ENCODE measurements at regions not wholly inside any gene's neighbourhood (a gene's known extent, or its start where the extent isn't known, plus 50 kb on each side); places are given as distances from the start of the nearest gene placed in this dataset.

DNA sequence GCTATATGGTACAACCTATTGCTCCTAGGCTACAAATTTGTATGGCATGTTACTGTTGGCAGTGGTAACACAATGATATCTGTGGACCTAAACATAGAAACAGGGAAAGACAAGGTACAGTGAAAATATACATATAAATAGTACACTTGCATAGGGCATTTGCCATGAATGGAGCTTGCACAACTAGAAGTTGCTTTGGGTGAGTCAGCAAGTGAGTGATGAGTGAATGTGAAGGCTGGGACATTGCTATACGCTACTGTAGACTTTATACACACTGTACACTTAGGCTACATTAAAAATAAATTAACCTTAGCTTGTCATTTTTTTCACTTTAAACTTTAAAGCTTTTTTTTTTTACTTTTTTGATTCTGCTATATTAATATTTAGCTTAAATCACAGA, 500.0 kb upstream of the SETBP1 start:
- no peak for DNase-seq (ENCODE audit: low read depth in 2 of 3, low spot score in 2 of 3)

DNA sequence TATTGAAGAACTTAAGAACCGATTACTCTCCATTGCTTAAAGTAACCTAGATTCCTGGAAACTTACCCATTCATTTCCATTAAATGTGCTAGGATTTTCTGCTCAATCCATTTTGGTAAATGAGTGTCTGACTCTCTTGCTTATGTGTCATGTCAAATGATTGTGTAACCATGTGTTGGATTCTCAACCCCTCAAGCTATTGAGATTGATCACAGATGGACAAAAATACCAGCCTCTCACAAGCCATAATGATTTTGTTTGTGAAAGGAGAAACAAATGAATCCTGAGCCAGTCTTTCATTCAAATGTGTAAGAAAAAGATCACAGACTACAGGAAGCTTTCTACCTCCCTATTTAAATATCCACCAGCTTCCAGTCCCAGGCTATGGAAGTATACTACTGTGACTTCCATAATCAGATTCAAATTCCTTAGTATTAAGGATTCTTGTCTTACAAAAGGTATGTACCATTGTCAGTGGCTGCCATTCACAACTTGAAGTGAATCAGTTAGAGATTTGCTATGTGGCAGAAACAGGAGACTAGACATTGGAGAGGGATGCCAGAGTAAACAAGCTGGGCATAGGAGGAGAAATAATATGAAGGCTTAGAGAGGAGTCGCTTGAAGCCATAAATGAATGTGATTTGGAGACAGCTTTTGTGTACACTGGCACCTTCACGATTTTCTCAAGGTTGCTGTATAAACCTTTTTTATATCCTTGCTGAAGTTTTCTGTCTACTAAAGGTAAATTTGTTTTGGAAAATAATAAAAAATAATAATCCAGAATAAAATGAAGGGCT, 498.5 kb upstream of the SETBP1 start:
- no peak for DNase-seq (ENCODE audit: low read depth in 2 of 3, low spot score in 2 of 3)

DNA sequence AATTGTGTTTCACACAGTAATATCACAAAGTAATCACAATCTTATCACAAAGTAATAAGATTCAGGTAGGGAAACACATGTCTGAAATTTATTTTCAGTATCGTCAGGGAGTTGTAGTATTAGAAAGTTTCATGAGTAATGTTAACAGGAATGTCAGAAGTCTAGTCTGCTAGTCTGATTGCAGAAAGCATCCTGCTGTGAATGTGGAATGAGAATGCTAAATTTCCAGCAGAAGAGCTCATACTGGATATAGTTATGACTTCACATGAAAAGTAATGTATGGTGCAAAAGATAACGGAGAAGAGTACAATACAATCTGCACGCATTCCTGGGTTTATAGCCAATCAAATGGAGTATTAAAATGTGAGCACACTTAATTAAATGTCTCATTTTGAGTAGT, 494.7 kb upstream of the SETBP1 start:
- no peak for DNase-seq (ENCODE audit: low read depth in 2 of 3, low spot score in 2 of 3)

- DNase-seq (ENCODE audit: low read depth in 2 of 3, low spot score in 2 of 3) = no peak
Measured at GRCh38 chr18:44187090-44187489, 493.6 kb upstream of the SETBP1 start.

DNA sequence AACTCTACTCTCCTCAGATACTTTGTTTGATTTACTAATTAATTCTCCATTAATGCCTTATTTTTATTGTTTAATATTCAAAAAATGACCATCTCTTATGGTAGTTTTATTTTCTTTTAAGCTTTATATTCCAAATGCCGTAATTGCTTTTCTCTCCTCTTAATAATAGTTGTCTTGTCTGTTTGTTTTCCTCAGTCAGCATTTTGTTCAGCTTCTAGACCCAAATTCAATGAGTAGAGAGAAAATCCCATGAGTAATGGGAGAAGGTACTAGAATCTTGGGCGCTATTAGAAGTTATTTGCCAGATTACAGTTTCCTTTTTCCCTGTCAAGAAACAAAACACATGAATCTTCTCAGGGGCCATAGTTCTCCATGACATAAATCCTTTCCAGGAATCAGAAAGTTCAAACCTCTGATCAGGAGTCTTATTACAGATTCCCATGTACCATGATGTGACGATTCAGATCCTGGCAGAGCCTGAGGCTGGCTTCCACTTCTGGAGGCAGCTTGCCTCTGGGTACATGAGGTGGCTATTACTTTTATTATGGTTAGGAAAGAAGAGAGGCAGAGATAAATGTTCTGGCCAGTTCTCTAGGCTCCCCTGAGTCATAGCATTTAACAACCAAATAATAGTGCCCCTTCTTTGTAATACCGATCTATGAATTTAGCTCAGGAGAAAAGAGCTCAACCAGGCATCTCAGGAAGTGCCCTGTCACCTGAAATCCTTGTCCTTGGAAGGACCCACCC, 485.1 kb upstream of the SETBP1 start:
- DNase-seq (ENCODE audit: low read depth in 2 of 3, low spot score in 2 of 3) = no peak

- DNase-seq (ENCODE audit: low read depth in 2 of 3, low spot score in 2 of 3) = no peak
Measured at GRCh38 chr18:44197832-44198611, 482.7 kb upstream of the SETBP1 start.

DNA sequence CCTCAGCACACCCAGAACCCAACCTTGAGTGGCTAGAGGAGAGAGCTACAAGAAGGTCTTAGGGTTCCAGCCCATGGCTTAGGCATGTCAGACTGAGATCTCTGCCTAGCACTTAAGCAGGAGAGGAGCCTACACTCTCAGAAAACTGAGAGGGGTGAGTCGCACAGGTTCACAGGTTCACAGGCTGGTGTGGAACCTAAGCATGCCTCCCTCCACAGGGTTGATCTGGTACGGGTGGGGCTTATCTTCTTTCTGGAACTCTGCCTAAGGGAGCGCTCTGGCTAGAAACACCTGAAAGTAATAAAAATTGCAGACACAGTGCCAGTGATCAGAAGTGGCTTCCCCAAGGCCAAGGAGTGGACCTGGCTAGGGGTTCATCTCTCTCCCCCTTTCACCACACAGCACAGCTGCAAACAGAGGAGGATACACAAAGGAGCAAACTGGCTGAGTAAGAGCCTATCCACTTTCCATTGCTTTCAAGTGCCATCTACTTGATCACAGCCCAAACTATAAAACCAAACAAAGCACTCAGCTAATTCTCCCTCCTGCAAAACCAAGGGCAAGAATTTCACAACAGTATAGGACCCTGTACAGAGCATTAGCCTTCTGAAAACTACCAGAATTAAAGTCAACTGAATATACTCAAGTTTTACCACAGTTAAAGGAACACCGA, 481.9 kb upstream of the SETBP1 start:
- DNase-seq (ENCODE audit: low read depth in 2 of 3, low spot score in 2 of 3) = no peak

DNA sequence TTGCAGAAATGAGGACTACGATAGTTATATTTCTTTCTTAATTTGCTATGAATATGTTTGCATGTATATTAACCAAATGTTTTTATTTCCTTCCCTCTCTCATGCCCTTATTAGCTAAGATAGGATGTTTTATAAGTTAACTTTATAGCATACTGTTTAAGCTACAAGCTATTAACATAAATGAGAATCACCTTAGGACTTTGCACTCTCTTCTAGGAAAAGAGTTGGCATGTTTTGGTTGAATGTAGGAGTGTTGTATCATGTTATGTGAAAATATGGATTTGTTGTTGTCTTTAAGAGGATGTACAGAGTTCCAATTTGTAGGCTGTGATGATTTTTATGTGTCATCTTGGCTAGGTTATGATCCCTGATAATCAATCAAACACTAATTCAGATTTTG, 467.4 kb upstream of the SETBP1 start:
- no peak for DNase-seq (ENCODE audit: low read depth in 2 of 3, low spot score in 2 of 3)

GRCh38 chr18:44214396-44214795, 466.3 kb upstream of the SETBP1 start:
- DNase-seq (ENCODE audit: low read depth in 2 of 3, low spot score in 2 of 3) = no peak

DNA sequence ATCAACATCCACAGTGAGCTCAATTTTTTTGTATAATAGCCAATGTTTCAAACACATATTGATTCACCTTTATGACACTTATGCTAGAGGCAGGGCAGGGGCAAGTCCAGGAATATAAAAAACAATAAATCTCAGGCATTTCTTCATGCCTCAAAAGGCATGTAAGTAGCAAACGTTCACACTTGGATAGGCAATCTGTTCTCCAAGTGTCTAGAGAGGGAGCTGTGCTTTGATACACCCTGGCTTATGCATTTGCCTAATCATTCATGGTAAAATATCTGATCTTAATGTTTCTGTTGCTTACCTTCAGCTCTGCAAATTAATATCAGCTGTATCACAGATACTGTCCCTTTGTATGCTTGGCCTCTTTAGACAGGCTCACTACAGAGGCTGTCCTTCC, 464.5 kb upstream of the SETBP1 start:
- DNase-seq (ENCODE audit: low read depth in 2 of 3, low spot score in 2 of 3) = no peak

DNA sequence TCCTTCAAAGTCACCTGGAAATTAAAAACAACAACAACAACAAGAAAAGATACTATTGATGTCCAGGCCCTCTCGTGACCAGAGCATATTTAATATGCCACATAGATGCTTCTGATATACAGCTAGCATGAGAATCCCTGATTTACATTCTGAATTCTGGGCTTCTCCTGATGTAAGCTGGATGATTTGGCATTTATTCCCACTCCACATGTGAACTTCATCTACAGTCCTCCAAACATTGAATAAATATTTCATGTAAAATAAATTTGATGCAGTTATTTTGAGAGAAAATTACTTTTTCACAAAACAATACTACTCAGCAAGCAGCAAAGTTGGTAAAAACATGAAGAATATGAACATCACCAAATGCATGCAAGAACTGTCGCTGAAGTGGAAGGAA, 453.2 kb upstream of the SETBP1 start:
- no peak for DNase-seq (ENCODE audit: low read depth in 2 of 3, low spot score in 2 of 3)

- DNase-seq (ENCODE audit: low read depth in 2 of 3, low spot score in 2 of 3) = no peak
Measured at GRCh38 chr18:44229693-44230108, 451.0 kb upstream of the SETBP1 start.

DNA sequence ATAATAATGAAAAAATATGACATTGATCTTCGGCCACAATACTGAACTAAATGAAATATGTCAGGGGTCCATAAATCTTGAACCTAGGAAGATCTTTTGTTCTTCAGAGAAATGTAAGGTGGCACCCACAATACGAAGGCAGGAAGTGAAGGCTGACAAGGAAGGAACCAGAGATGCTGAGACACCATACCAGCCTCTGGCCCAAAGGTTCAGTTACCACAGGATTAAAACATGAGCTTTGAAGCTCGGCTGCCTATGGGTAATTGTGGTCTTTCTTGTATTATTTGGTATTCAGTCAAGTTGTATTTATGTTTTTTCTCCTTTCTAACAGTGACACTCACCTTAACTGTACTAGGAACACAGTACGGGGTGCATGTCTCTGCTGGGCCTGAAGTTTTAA, 448.8 kb upstream of the SETBP1 start:
- DNase-seq (ENCODE audit: low read depth in 2 of 3, low spot score in 2 of 3) = no peak

GRCh38 chr18:44232500-44232899, 448.2 kb upstream of the SETBP1 start:
- DNase-seq (ENCODE audit: low read depth in 2 of 3, low spot score in 2 of 3) = no peak

- no peak for DNase-seq (ENCODE audit: low read depth in 2 of 3, low spot score in 2 of 3)
Measured at GRCh38 chr18:44238454-44238853, 442.2 kb upstream of the SETBP1 start.

- no peak for DNase-seq (ENCODE audit: low read depth in 2 of 3, low spot score in 2 of 3)
Measured at GRCh38 chr18:44238911-44239310, 441.8 kb upstream of the SETBP1 start.

DNA sequence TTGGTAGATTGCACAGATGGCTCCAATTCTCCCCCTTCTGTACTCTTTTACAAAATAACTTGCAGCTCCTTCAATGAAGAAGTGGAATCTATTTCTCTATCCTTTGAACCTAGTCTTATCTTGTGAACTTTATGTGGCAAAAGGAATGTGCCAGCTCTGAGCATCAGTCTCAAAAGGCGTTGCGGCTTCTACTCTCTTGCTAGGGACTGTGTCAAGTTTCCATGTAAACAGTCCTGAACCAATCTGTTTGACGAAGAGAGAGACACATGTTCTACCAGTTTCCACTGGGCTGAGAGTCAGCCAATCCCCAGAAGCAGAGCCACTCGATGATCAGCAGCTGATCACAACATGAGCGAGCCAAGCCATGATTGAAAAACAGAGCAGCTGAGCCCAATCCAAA, 439.7 kb upstream of the SETBP1 start:
- no peak for DNase-seq (ENCODE audit: low read depth in 2 of 3, low spot score in 2 of 3)

DNA sequence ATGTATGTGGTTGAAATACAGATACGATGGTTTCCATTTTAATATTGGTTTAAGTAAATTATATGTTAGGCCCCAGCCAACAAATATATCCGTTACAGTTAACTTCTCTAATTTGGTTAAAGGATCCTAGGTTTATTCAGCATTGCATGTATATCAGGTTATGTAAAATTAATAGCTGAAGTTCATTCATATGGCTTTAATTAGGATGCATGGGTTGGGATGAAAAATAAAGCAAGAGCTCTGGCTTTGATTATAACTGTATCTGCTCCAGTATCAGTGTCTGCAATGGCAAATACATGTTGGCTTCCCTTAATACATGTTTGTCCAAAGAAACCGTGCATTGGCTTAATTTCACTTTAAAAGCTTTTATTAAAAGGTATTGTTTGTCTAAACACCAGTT, 435.7 kb upstream of the SETBP1 start:
- no peak for DNase-seq (ENCODE audit: low read depth in 2 of 3, low spot score in 2 of 3)

DNA sequence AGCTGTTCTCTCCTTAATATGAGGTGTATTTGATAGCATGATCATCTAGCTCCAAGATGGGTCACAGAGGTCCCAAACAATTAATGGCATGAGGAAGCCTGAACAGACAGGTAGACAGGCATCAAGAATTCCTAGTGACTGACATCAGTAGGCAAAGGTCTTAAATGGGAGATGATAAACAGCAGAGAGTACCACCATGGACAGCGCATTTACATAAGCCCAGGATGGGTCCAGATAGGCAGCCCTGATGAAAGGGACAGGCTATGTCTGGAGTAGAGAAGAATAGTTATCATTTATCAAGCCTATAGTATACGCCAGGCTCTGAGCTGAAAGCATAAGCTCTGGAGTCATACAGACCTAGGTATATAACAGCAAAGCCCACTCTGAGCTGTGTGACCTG, 434.7 kb upstream of the SETBP1 start:
- DNase-seq (ENCODE audit: low read depth in 2 of 3, low spot score in 2 of 3) = no peak

GRCh38 chr18:44258086-44258485, 422.6 kb upstream of the SETBP1 start:
- no peak for DNase-seq (ENCODE audit: low read depth in 2 of 3, low spot score in 2 of 3)

DNA sequence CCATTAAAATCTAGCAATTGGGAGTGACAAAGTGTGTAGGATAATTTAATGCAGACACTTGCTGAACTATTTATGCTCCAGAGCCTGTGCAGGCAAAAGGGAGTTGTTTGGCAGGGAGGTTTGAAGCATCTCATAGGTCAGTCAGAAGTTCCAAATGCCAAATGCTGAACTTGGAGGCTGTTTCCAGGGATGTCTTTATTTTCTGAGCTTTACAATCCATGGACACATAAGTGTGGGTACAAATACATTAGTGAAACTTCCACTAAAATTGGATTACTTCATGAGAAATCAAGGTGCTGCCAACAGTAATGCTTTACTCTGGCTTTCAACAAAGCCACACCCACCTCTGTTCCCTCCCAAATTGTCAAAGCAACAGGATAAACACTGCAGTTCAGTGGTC, 422.1 kb upstream of the SETBP1 start:
- DNase-seq (ENCODE audit: low read depth in 2 of 3, low spot score in 2 of 3) = no peak

Data from hematopoietic multipotent progenitor cell (in vitro differentiated cells).